Epithelial cell of prostate (primary cell): ENCODE measurements at regions not wholly inside any gene's neighbourhood (a gene's known extent, or its start where the extent isn't known, plus 50 kb on each side); places are given as distances from the start of the nearest gene placed in this dataset.
"Not testable (repeated sequence)": the region's sequence is repeated elsewhere in the genome, so short reads cannot be mapped to it uniquely, and the experiment has no call there.

ENCODE experiments used
- DNase-seq: peaks from one replicate; pipeline ENCODE4 v3.0.0-alpha.2; 2011; ENCODE audit warnings: low read depth, low spot score
- H3K27ac ChIP-seq: fragments of 450-650 bp; 2 replicates; pipeline ENCODE4 v1.5.1; 2017; ENCODE audit warnings: mild to moderate bottlenecking

- peak; percentile 5 for DNase-seq
- H3K27ac ChIP-seq = no peak overlapping the region
These were observed 51.3 kb upstream of the LARGE1 start for GRCh38 chr22:33971561-33971961.

- no peak overlapping the region for H3K27ac ChIP-seq
- DNase-seq = no peak
These were observed 55.6 kb upstream of the LARGE1 start for GRCh38 chr22:33975841-33976240.

GRCh38 chr22:33983558-33983957 lies 63.3 kb upstream of the LARGE1 start:
- DNase-seq = no peak
- H3K27ac ChIP-seq = no peak overlapping the region

GRCh38 chr22:33984211-33984610 lies 63.9 kb upstream of the LARGE1 start:
- no peak overlapping the region for H3K27ac ChIP-seq
- no peak for DNase-seq

- DNase-seq = no peak
These were observed 64.5 kb upstream of the LARGE1 start for GRCh38 chr22:33984656-33985285.

GRCh38 chr22:33985506-33985905 lies 65.2 kb upstream of the LARGE1 start:
- DNase-seq = no peak

More at GRCh38 chr22:33984656-33985285, 64.5 kb upstream of the LARGE1 start:
- no peak overlapping the region for H3K27ac ChIP-seq

GRCh38 chr22:33986167-33986771 lies 66.0 kb upstream of the LARGE1 start:
- DNase-seq = no peak
- H3K27ac ChIP-seq = no peak overlapping the region

More at GRCh38 chr22:33985506-33985905, 65.2 kb upstream of the LARGE1 start:
- H3K27ac ChIP-seq = no peak overlapping the region

GRCh38 chr22:33986954-33987353 lies 66.7 kb upstream of the LARGE1 start:
- no peak overlapping the region for H3K27ac ChIP-seq
- no peak for DNase-seq

- not testable (repeated sequence) for H3K27ac ChIP-seq, DNase-seq
These were observed 69.0 kb upstream of the LARGE1 start for GRCh38 chr22:33989263-33989662.

GRCh38 chr22:33991620-33992019 lies 71.3 kb upstream of the LARGE1 start:
- DNase-seq = no peak
- H3K27ac ChIP-seq = no peak overlapping the region

GRCh38 chr22:33996824-33997223 lies 76.5 kb upstream of the LARGE1 start:
- no peak overlapping the region for H3K27ac ChIP-seq
- no peak for DNase-seq

GRCh38 chr22:34000879-34001526 lies 80.7 kb upstream of the LARGE1 start:
- no peak overlapping the region for H3K27ac ChIP-seq
- no peak for DNase-seq

- peak; percentile 54 for DNase-seq
- H3K27ac ChIP-seq = peak overlapping the region; percentile 10
These were observed 81.6 kb upstream of the LARGE1 start for GRCh38 chr22:34001701-34002466.

- no peak for DNase-seq
- no peak overlapping the region for H3K27ac ChIP-seq
These were observed 83.8 kb upstream of the LARGE1 start for GRCh38 chr22:34004058-34004457.

GRCh38 chr22:34010259-34010658 lies 90.0 kb upstream of the LARGE1 start:
- no peak for DNase-seq

GRCh38 chr22:34015642-34016041 lies 95.4 kb upstream of the LARGE1 start:
- DNase-seq = no peak
- H3K27ac ChIP-seq = no peak overlapping the region

More at GRCh38 chr22:34010259-34010658, 90.0 kb upstream of the LARGE1 start:
- H3K27ac ChIP-seq = no peak overlapping the region

- no peak overlapping the region for H3K27ac ChIP-seq
- no peak for DNase-seq
These were observed 96.9 kb upstream of the LARGE1 start for GRCh38 chr22:34017205-34017604.

- no peak for DNase-seq
- H3K27ac ChIP-seq = no peak overlapping the region
These were observed 99.0 kb upstream of the LARGE1 start for GRCh38 chr22:34019190-34019845.

- no peak overlapping the region for H3K27ac ChIP-seq
- DNase-seq = no peak
These were observed 114.9 kb upstream of the LARGE1 start for GRCh38 chr22:34035209-34035608.

GRCh38 chr22:34036931-34037330 lies 116.7 kb upstream of the LARGE1 start:
- H3K27ac ChIP-seq = no peak overlapping the region
- DNase-seq = no peak
